BLaER1 (cell line): ENCODE measurements at regions not wholly inside any gene's neighbourhood (a gene's known extent, or its start where the extent isn't known, plus 50 kb on each side); places are given as distances from the start of the nearest gene placed in this dataset.

Experiments used
- H3K27ac ChIP-seq: shearing (Covaris generic); formaldehyde crosslinking; 2 replicates; pipeline ENCODE4 v1.8.1; 2022
- H3K27me3 ChIP-seq: shearing (Covaris generic); formaldehyde crosslinking; 2 replicates; pipeline ENCODE4 v1.8.1; 2022
- H3K36me3 ChIP-seq: shearing (Covaris generic); formaldehyde crosslinking; 2 replicates; pipeline ENCODE4 v1.8.1; 2022
- H3K4me1 ChIP-seq: shearing (Covaris generic); formaldehyde crosslinking; 2 replicates; pipeline ENCODE4 v1.8.1; 2022
- H3K4me2 ChIP-seq: shearing (Covaris generic); formaldehyde crosslinking; 2 replicates; pipeline ENCODE4 v1.8.1; 2022
- H3K4me3 ChIP-seq: shearing (Covaris generic); formaldehyde crosslinking; 2 replicates; pipeline ENCODE4 v1.8.1; 2022
- H3K9ac ChIP-seq: shearing (Covaris generic); formaldehyde crosslinking; 2 replicates; pipeline ENCODE4 v1.8.1; 2022
- H3K9me3 ChIP-seq: shearing (Covaris generic); formaldehyde crosslinking; 2 replicates; pipeline ENCODE4 v1.8.1; 2022
- H4K20me1 ChIP-seq: shearing (Covaris generic); formaldehyde crosslinking; 2 replicates; pipeline ENCODE4 v1.8.1; 2022
- Cebpa-rat ChIP-seq: shearing (Covaris generic); IDR thresholded peaks from 2 replicates; pipeline ENCODE4 v1.8.1; 2022

- H3K9me3 ChIP-seq: no peaks in the 10 kb centered on the region
- no peaks in the 10 kb centered on the region for H3K27me3 ChIP-seq
- no peaks in the 10 kb centered on the region for H3K4me1 ChIP-seq
- no peak overlapping the region for H3K4me2 ChIP-seq
- H4K20me1 ChIP-seq: no peaks in the 10 kb centered on the region
- TF ChIP-seq Cebpa-rat: no peak
- H3K9ac ChIP-seq: no peak overlapping the region
- no peaks in the 10 kb centered on the region for H3K36me3 ChIP-seq
- no peak overlapping the region for H3K4me3 ChIP-seq
- no peak overlapping the region for H3K27ac ChIP-seq
These were observed 198.9 kb upstream of the ZC3H12C start for GRCh38 chr11:109894242-109894641.

GRCh38 chr11:109898592-109898991 lies 194.6 kb upstream of the ZC3H12C start:
- TF ChIP-seq Cebpa-rat: no peak
- no peaks in the 10 kb centered on the region for H3K36me3 ChIP-seq
- H3K4me3 ChIP-seq: no peak overlapping the region
- no peaks in the 10 kb centered on the region for H3K27me3 ChIP-seq
- H4K20me1 ChIP-seq: no peaks in the 10 kb centered on the region
- H3K9ac ChIP-seq: no peak overlapping the region
- H3K4me1 ChIP-seq: no peaks in the 10 kb centered on the region
- no peak overlapping the region for H3K27ac ChIP-seq
- H3K4me2 ChIP-seq: no peak overlapping the region
- H3K9me3 ChIP-seq: peaks cover 18% of the 10 kb centered on the region

DNA sequence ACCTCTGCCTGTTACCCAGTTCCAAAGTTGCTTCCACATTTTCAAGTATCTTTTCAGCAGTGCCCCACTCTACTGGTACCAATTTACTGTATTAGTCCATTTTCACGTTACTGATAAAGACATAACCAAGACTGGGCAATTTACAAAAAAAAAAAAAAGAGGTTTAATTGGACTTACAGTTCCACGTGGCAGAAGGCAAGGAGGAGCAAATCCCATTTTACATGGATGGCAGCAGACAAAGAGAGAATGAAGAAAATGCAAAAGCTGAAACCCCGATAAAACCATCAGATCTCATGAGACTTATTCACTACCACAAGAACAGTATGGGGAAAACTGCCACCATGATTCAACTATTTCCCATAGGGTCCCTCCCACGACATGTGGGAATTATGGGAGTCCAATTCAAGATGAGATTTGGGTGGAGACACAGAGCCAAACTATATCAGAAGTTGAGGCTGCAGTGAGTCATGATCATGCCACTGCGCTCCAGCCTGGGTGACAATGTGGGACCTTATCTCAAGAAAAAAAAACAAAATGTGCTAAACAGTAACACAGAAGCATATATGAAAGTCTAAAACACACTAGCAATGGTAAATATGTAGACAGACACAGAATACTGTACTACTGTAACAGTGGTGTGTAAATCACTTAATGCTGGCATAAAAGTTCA lies 190.3 kb upstream of the ZC3H12C start:
- H3K36me3 ChIP-seq: no peaks in the 10 kb centered on the region
- no peaks in the 10 kb centered on the region for H3K27me3 ChIP-seq
- no peak overlapping the region for H3K4me3 ChIP-seq
- no peak overlapping the region for H3K27ac ChIP-seq
- no peaks in the 10 kb centered on the region for H4K20me1 ChIP-seq
- no peak overlapping the region for H3K4me2 ChIP-seq
- H3K9me3 ChIP-seq: peaks cover 18% of the 10 kb centered on the region
- TF ChIP-seq Cebpa-rat: no peak
- H3K4me1 ChIP-seq: no peaks in the 10 kb centered on the region
- no peak overlapping the region for H3K9ac ChIP-seq

DNA sequence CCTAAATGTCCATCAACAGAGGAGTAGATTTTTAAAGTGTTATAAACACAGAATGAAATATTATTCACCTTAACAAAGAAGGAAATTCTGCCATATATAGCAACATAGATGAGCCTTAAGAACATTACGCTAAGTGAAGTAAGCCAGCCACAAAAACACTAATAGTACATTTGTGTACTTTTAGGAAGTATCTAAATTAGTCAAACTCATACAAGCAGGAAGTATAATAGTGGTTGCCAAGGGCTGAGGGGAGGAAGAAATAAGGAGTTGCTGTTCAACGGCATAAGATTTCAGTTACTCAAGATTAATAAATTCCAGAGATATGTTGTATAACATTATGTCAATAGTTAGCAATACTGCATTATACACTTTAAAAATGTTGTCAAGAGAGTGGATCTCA lies 181.7 kb upstream of the ZC3H12C start:
- H3K4me2 ChIP-seq: no peak overlapping the region
- no peak overlapping the region for H3K4me3 ChIP-seq
- no peak overlapping the region for H3K27ac ChIP-seq
- no peaks in the 10 kb centered on the region for H3K36me3 ChIP-seq
- no peak overlapping the region for H3K9ac ChIP-seq
- no peak for TF ChIP-seq Cebpa-rat
- H3K9me3 ChIP-seq: 0 out of 2 replicates have a peak, but pooled peaks cover 6% of the 10 kb centered on the region
- H3K27me3 ChIP-seq: no peaks in the 10 kb centered on the region
- H4K20me1 ChIP-seq: no peaks in the 10 kb centered on the region
- no peaks in the 10 kb centered on the region for H3K4me1 ChIP-seq

- no peak overlapping the region for H3K4me2 ChIP-seq
These were observed 179.2 kb upstream of the ZC3H12C start for GRCh38 chr11:109914038-109914437.

GRCh38 chr11:109914809-109915653 lies 178.2 kb upstream of the ZC3H12C start:
- no peaks in the 10 kb centered on the region for H3K27me3 ChIP-seq
- H3K9me3 ChIP-seq: peaks cover 15% of the 10 kb centered on the region
- H4K20me1 ChIP-seq: no peaks in the 10 kb centered on the region
- H3K9ac ChIP-seq: no peak overlapping the region
- no peak overlapping the region for H3K4me3 ChIP-seq
- no peak overlapping the region for H3K4me2 ChIP-seq
- no peak for TF ChIP-seq Cebpa-rat
- no peaks in the 10 kb centered on the region for H3K4me1 ChIP-seq
- no peaks in the 10 kb centered on the region for H3K36me3 ChIP-seq
- H3K27ac ChIP-seq: no peak overlapping the region

More at GRCh38 chr11:109914038-109914437, 179.2 kb upstream of the ZC3H12C start:
- Histone ChIP-seq H4K20me1 (no peaks in the 10 kb centered on the region), H3K36me3 (no peaks in the 10 kb centered on the region), H3K9ac (no peak overlapping the region), H3K4me3 (no peak overlapping the region), H3K4me1 (no peaks in the 10 kb centered on the region), H3K9me3 (0 out of 2 replicates have a peak, but pooled peaks cover 6% of the 10 kb centered on the region), H3K27me3 (no peaks in the 10 kb centered on the region), H3K27ac (no peak overlapping the region)
- no peak for TF ChIP-seq Cebpa-rat

DNA sequence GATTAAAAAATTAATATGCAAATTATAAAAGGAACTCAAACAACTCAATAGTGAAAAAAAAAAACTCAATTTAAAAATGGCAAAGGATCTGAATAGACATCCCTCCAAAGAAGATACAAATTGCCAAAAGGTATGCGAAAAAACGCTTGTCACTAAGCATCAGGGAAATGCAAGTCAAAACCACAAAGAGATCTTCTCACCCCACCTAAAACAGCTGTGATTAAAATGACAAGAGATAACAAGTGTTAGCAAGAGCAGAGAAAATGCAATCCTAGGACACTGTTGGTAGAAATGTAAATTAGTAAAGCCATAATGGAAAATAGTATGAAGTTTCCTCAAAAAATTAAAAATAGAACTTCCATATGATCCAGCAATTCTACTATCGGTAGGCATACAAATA lies 166.3 kb upstream of the ZC3H12C start:
- no peaks in the 10 kb centered on the region for H3K27me3 ChIP-seq
- no peak overlapping the region for H3K27ac ChIP-seq
- H4K20me1 ChIP-seq: no peaks in the 10 kb centered on the region
- no peak overlapping the region for H3K4me2 ChIP-seq
- no peak overlapping the region for H3K9ac ChIP-seq
- no peak for TF ChIP-seq Cebpa-rat
- no peaks in the 10 kb centered on the region for H3K4me1 ChIP-seq
- no peaks in the 10 kb centered on the region for H3K36me3 ChIP-seq
- H3K9me3 ChIP-seq: no peaks in the 10 kb centered on the region; the same call in 1 of the 2 replicates
- no peak overlapping the region for H3K4me3 ChIP-seq

DNA sequence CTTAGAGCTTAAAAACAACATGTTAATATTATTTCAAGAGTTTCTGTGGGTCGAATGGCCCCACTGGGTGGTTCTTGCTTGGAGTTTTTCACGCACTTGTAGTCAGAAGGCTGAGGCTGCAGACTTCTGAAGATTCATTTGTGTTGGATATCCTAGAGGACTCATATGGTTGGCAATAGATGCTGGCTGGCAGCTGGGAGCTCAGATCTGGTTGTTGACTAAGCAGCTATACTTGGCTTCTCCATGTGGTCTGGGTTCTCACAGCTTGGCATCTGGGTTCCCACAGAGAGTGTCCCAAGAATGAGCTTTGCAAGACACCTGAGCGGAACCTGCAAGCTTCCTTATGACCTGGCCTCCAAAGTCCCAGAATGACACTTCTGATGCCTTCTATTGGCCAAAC lies 163.9 kb upstream of the ZC3H12C start:
- H3K27ac ChIP-seq: no peak overlapping the region
- TF ChIP-seq Cebpa-rat: no peak
- H3K9ac ChIP-seq: no peak overlapping the region
- no peaks in the 10 kb centered on the region for H4K20me1 ChIP-seq
- no peaks in the 10 kb centered on the region for H3K27me3 ChIP-seq
- H3K36me3 ChIP-seq: no peaks in the 10 kb centered on the region
- H3K9me3 ChIP-seq: no peaks in the 10 kb centered on the region; the same call in 1 of the 2 replicates
- no peak overlapping the region for H3K4me2 ChIP-seq
- H3K4me3 ChIP-seq: no peak overlapping the region
- no peaks in the 10 kb centered on the region for H3K4me1 ChIP-seq

DNA sequence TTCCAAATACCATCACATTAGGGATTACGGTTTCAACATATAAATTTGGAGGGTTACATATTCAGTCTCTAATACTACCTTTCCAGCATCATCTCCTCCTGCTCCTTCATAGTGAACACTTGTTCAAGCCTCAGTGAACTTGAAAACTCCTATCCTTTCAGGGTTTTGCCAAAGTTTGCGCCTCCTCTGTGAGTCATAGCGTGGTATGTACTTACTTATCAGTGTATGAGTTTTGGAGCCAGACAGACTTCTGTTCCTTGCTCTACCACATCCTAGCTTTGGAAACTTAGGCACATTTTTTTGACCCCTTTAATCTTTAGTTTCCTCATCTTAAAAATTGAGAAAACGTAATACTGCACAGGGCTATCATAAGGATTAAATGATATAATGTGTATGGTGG lies 160.1 kb upstream of the ZC3H12C start:
- no peak overlapping the region for H3K4me2 ChIP-seq
- H3K4me1 ChIP-seq: no peaks in the 10 kb centered on the region
- H3K27me3 ChIP-seq: no peaks in the 10 kb centered on the region
- H3K4me3 ChIP-seq: no peak overlapping the region
- no peaks in the 10 kb centered on the region for H3K9me3 ChIP-seq
- no peak overlapping the region for H3K27ac ChIP-seq
- H4K20me1 ChIP-seq: no peaks in the 10 kb centered on the region
- no peak for TF ChIP-seq Cebpa-rat
- H3K36me3 ChIP-seq: no peaks in the 10 kb centered on the region
- H3K9ac ChIP-seq: no peak overlapping the region

GRCh38 chr11:109934151-109934550 lies 159.0 kb upstream of the ZC3H12C start:
- Histone ChIP-seq H3K4me3 (no peak overlapping the region), H3K27ac (no peak overlapping the region), H3K36me3 (no peaks in the 10 kb centered on the region), H3K9me3 (no peaks in the 10 kb centered on the region), H3K27me3 (no peaks in the 10 kb centered on the region), H4K20me1 (no peaks in the 10 kb centered on the region), H3K9ac (no peak overlapping the region), H3K4me1 (no peaks in the 10 kb centered on the region), H3K4me2 (no peak overlapping the region)
- TF ChIP-seq Cebpa-rat: no peak
